A673 (cell line): ENCODE measurements at regions not wholly inside any gene's neighbourhood (a gene's known extent, or its start where the extent isn't known, plus 50 kb on each side); places are given as distances from the start of the nearest gene placed in this dataset.
A peak's percentile ranks its signal among the peaks of the same experiment; 100 is the strongest.

Experiments
- BruUV-seq: library from RNA; stranded (reverse); fragments of 400-500 nt; replicated peaks from 2 replicates; lab custom pipeline; 2021; lab: Mats Ljungman, UMichigan
- CTCF ChIA-PET: fragments of 300-600 bp; sonication (Branson Sonifier 250); formaldehyde crosslinking; loops from one replicate; lab custom pipeline; 2022; ENCODE audit warnings: antibody characterized with exemption; lab: Charles Lee
- POLR2A ChIA-PET: fragments of 300-600 bp; sonication (Branson Sonifier 250); formaldehyde crosslinking; loops from one replicate; lab custom pipeline; 2022; ENCODE audit warnings: antibody characterized with exemption; ENCODE audit not compliant: low non-redundant PET; lab: Charles Lee
- DNase-seq: peaks from one replicate; pipeline ENCODE4 v3.0.0-alpha.2; 2015; ENCODE audit warnings: low spot score
- H3K27ac ChIP-seq: fragments of 200-600 bp; sonication (generic); 2 replicates; pipeline ENCODE4 v1.5.1; 2016; ENCODE audit warnings: mixed run types, low read depth, mild to moderate bottlenecking, mixed read lengths, antibody characterized with exemption, low read length; ENCODE audit not compliant: poor library complexity, severe bottlenecking
- H3K27me3 ChIP-seq: fragments of 200-600 bp; sonication (generic); replicated peaks from 2 replicates; pipeline ENCODE4 v1.6.1; 2017; ENCODE audit warnings: mixed run types, low read depth, mild to moderate bottlenecking, mixed read lengths, antibody characterized with exemption, low read length; ENCODE audit not compliant: insufficient read depth, poor library complexity
- H3K36me3 ChIP-seq: fragments of 200-600 bp; sonication (generic); 2 replicates; pipeline ENCODE4 v1.6.1; 2016; ENCODE audit warnings: mixed run types, mild to moderate bottlenecking, mixed read lengths, antibody characterized with exemption, low read length; ENCODE audit not compliant: insufficient read depth, poor library complexity, severe bottlenecking
- H3K4me1 ChIP-seq: fragments of 200-600 bp; sonication (generic); 2 replicates; pipeline ENCODE4 v1.6.1; 2017; ENCODE audit warnings: mixed run types, mild to moderate bottlenecking, mixed read lengths, antibody characterized with exemption, low read length; ENCODE audit not compliant: insufficient read depth, poor library complexity, severe bottlenecking
- H3K4me3 ChIP-seq: fragments of 200-600 bp; sonication (generic); 2 replicates; pipeline ENCODE4 v1.5.1; 2016; ENCODE audit warnings: low read depth, mixed run types, mild to moderate bottlenecking, mixed read lengths, low read length; ENCODE audit not compliant: poor library complexity, severe bottlenecking
- H3K9me3 ChIP-seq: fragments of 200-600 bp; sonication (generic); 2 replicates; pipeline ENCODE4 v1.6.1; 2016; ENCODE audit warnings: mixed run types, low read depth, mild to moderate bottlenecking, mixed read lengths, antibody characterized with exemption, low read length; ENCODE audit not compliant: poor library complexity, severe bottlenecking
- CTCF ChIP-seq: fragments of 300-800, 200-600 bp; sonication (generic); conservative IDR thresholded peaks from 2 replicates; pipeline ENCODE4 v1.5.1; 2017; ENCODE audit warnings: low read depth, mild to moderate bottlenecking, antibody characterized with exemption, low read length, moderate library complexity, mixed read lengths
- EZH2 ChIP-seq: fragments of 200-600 bp; sonication (generic); IDR thresholded peaks from 2 replicates; pipeline ENCODE4 v1.6.1; 2017; ENCODE audit warnings: borderline replicate concordance, low read depth, mild to moderate bottlenecking, mixed read lengths, antibody characterized with exemption, low read length; ENCODE audit not compliant: poor library complexity, severe bottlenecking
- intact Hi-C: fragments of 100-400 bp; cut with micrococcal nuclease; formaldehyde crosslinking; loops from one replicate; pipeline ENCODE4 v1.10.0; 2022; ENCODE audit not compliant: unreplicated experiment

GRCh38 chr15:92714077-92714476 lies 58.5 kb upstream of the FAM174B start:
- intact Hi-C loops, result no loop called here
- POLR2A ChIA-PET, result no interaction called here

GRCh38 chr15:92714477-92715401 lies 59.2 kb upstream of the FAM174B start:
- TF ChIP-seq EZH2 (no peak), CTCF (peak; percentile 94)
- intact Hi-C loops, result loop anchor here (1.0 to 5.0 kb wide), 3 partner anchors 193 to 437 kb away; partner anchors contain the start of gene ST8SIA2
- CTCF ChIA-PET, result interaction anchor here (0.6 to 1.4 kb wide), 11 partner anchors 21 to 618 kb away, joined by 3 to 21 read pairs (median 3); partner anchors contain the start of gene ST8SIA2
- Histone ChIP-seq H3K4me3 (peak overlapping the region; percentile 58), H3K4me1 (peaks cover 16% of the 10 kb centered on the region), H3K9me3 (peaks cover 3% of the 10 kb centered on the region), H3K36me3 (no peaks in the 10 kb centered on the region), H3K27ac (peak overlapping the region; percentile 55), H3K27me3 (no peaks in the 10 kb centered on the region)
- peak; percentile 87 for DNase-seq
- BruUV-seq, result no TSS peak
- POLR2A ChIA-PET, result interaction anchor here (0.6 kb wide), 1 partner anchor 363 kb away, joined by 3 read pairs; no protein-coding TSS in a partner anchor

More at GRCh38 chr15:92714077-92714476, 58.5 kb upstream of the FAM174B start:
- BruUV-seq, result no TSS peak
- peak; percentile 42 for DNase-seq
- Histone ChIP-seq H3K4me1 (peaks cover 16% of the 10 kb centered on the region), H3K36me3 (no peaks in the 10 kb centered on the region), H3K4me3 (peak overlapping the region; percentile 58), H3K9me3 (peaks cover 3% of the 10 kb centered on the region), H3K27me3 (no peaks in the 10 kb centered on the region), H3K27ac (no peak overlapping the region)
- CTCF ChIA-PET, result interaction anchor here (0.6 to 1.4 kb wide), 9 partner anchors 20 to 617 kb away, joined by 3 to 21 read pairs (median 4); partner anchors contain the start of gene ST8SIA2
- TF ChIP-seq EZH2 (no peak), CTCF (no peak)

- Histone ChIP-seq H3K27ac (no peak overlapping the region), H3K27me3 (no peaks in the 10 kb centered on the region), H3K9me3 (peaks cover 3% of the 10 kb centered on the region), H3K4me1 (peaks cover 16% of the 10 kb centered on the region), H3K4me3 (no peak overlapping the region), H3K36me3 (no peaks in the 10 kb centered on the region)
- no peak for TF ChIP-seq EZH2
- TF ChIP-seq CTCF, result no peak
- CTCF ChIA-PET, result interaction anchor here (0.6 to 1.4 kb wide), 3 partner anchors 194 to 438 kb away, joined by 3 to 8 read pairs (median 8); no protein-coding TSS in a partner anchor
- DNase-seq, result peak; percentile 80
- POLR2A ChIA-PET, result interaction anchor here (0.6 kb wide), 2 partner anchors 186 to 1151 kb away, joined by 3 read pairs; no protein-coding TSS in a partner anchor
- BruUV-seq, result no TSS peak
- intact Hi-C loops, result loop anchor here (1.0 to 5.0 kb wide), 3 partner anchors 194 to 438 kb away; partner anchors contain the start of gene ST8SIA2
Observed at GRCh38 chr15:92715758-92716157, 60.2 kb upstream of the FAM174B start.
